ENCODE measurements at regions not wholly inside any gene's neighbourhood (a gene's known extent, or its start where the extent isn't known, plus 50 kb on each side); places are given as distances from the start of the nearest gene placed in this dataset.

DNA sequence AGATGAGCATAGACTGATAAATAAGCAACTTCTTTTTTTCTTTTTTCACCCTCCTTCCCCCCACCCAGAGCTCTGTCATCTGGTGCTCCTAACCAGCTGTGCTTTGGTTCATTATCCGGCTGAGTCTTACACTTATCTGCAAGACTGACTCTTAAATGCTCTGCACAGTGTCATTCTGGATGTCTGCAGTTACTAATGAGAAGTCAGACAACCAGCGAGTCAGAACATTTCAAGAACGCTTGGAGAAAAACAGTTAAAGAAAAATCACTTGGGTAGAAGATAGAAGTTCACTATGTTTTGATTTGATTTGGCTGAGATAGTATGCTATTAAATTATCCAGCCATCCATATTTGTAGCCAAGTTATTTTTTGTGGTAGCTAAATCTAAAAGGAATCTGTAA, 328.9 kb upstream of the PRICKLE1 start:
- no peak for TF ChIP-seq POLR2A (IDR thresholded peaks at IDR 0.05)
- TF ChIP-seq, protein P1, sequence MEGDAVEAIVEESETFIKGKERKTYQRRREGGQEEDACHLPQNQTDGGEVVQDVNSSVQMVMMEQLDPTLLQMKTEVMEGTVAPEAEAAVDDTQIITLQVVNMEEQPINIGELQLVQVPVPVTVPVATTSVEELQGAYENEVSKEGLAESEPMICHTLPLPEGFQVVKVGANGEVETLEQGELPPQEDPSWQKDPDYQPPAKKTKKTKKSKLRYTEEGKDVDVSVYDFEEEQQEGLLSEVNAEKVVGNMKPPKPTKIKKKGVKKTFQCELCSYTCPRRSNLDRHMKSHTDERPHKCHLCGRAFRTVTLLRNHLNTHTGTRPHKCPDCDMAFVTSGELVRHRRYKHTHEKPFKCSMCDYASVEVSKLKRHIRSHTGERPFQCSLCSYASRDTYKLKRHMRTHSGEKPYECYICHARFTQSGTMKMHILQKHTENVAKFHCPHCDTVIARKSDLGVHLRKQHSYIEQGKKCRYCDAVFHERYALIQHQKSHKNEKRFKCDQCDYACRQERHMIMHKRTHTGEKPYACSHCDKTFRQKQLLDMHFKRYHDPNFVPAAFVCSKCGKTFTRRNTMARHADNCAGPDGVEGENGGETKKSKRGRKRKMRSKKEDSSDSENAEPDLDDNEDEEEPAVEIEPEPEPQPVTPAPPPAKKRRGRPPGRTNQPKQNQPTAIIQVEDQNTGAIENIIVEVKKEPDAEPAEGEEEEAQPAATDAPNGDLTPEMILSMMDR (IDR thresholded peaks at IDR 0.05), result no peak
